ENCODE measurements at regions not wholly inside any gene's neighbourhood (a gene's known extent, or its start where the extent isn't known, plus 50 kb on each side); places are given as distances from the start of the nearest gene placed in this dataset.

- no peak for TF ChIP-seq POLR2A (IDR thresholded peaks at IDR 0.05)
- TF ChIP-seq CTCF (IDR thresholded peaks at IDR 0.05), result no peak
These were observed 73.2 kb downstream of the NCR2 start for GRCh38 chr6:41408576-41408975.
